ENCODE measurements at regions not wholly inside any gene's neighbourhood (a gene's known extent, or its start where the extent isn't known, plus 50 kb on each side); places are given as distances from the start of the nearest gene placed in this dataset.

- no peak for DNase-seq (ENCODE audit: low spot score in 2 of 2)
Measured at GRCh38 chr2:219777388-219777787, 150.0 kb downstream of the SLC4A3 start.

GRCh38 chr2:219778189-219778588 lies 150.8 kb downstream of the SLC4A3 start:
- no peaks in the 10 kb centered on the region for H3K4me1 Mint-ChIP-seq
- ATAC-seq (no peak), DNase-seq (ENCODE audit: low spot score in 2 of 2) (no peak)
- no peak overlapping the region for H3K27ac Mint-ChIP-seq
- no peaks in the 10 kb centered on the region for H3K9me3 Mint-ChIP-seq
- no peak overlapping the region for H3K4me3 Mint-ChIP-seq
- no peaks in the 10 kb centered on the region for H3K36me3 Mint-ChIP-seq

More at GRCh38 chr2:219777388-219777787, 150.0 kb downstream of the SLC4A3 start:
- H3K4me3 Mint-ChIP-seq: no peak overlapping the region
- H3K27ac Mint-ChIP-seq: no peak overlapping the region
- no peaks in the 10 kb centered on the region for H3K4me1 Mint-ChIP-seq
- no peaks in the 10 kb centered on the region for H3K36me3 Mint-ChIP-seq
- H3K9me3 Mint-ChIP-seq: no peaks in the 10 kb centered on the region
- ATAC-seq: no peak

- DNase-seq (ENCODE audit: low spot score in 2 of 2): no peak
- no peaks in the 10 kb centered on the region for H3K4me1 Mint-ChIP-seq
- ATAC-seq: no peak
- H3K9me3 Mint-ChIP-seq: no peaks in the 10 kb centered on the region
- H3K4me3 Mint-ChIP-seq: no peak overlapping the region
- no peak overlapping the region for H3K27ac Mint-ChIP-seq
- no peaks in the 10 kb centered on the region for H3K36me3 Mint-ChIP-seq
Measured at GRCh38 chr2:219782737-219783348, 155.4 kb downstream of the SLC4A3 start.

GRCh38 chr2:219783359-219783975 lies 156.0 kb downstream of the SLC4A3 start:
- ATAC-seq: no peak
- H3K4me1 Mint-ChIP-seq: no peaks in the 10 kb centered on the region
- no peak overlapping the region for H3K27ac Mint-ChIP-seq
- H3K4me3 Mint-ChIP-seq: no peak overlapping the region
- no peak for DNase-seq (ENCODE audit: low spot score in 2 of 2)
- H3K36me3 Mint-ChIP-seq: no peaks in the 10 kb centered on the region
- no peaks in the 10 kb centered on the region for H3K9me3 Mint-ChIP-seq

GRCh38 chr2:219784178-219784577 lies 156.7 kb downstream of the SLC4A3 start:
- Mint-ChIP-seq H3K4me3 (no peak overlapping the region), H3K27ac (no peak overlapping the region), H3K36me3 (no peaks in the 10 kb centered on the region), H3K4me1 (no peaks in the 10 kb centered on the region), H3K9me3 (no peaks in the 10 kb centered on the region)
- DNase-seq (ENCODE audit: low spot score in 2 of 2) (no peak), ATAC-seq (no peak)

- Mint-ChIP-seq H3K4me1 (no peaks in the 10 kb centered on the region), H3K27ac (no peak overlapping the region), H3K9me3 (no peaks in the 10 kb centered on the region), H3K4me3 (no peak overlapping the region), H3K36me3 (no peaks in the 10 kb centered on the region)
- DNase-seq (ENCODE audit: low spot score in 2 of 2) (no peak), ATAC-seq (no peak)
Measured at GRCh38 chr2:219789476-219789875, 162.0 kb downstream of the SLC4A3 start.

- ATAC-seq: no peak
Measured at GRCh38 chr2:219792446-219792845, 165.0 kb downstream of the SLC4A3 start.

GRCh38 chr2:219798430-219798829 lies 171.0 kb downstream of the SLC4A3 start:
- DNase-seq (ENCODE audit: low spot score in 2 of 2) (no peak), ATAC-seq (no peak)
- H3K27ac Mint-ChIP-seq: no peak overlapping the region
- H3K4me3 Mint-ChIP-seq: no peak overlapping the region
- no peaks in the 10 kb centered on the region for H3K4me1 Mint-ChIP-seq
- no peaks in the 10 kb centered on the region for H3K9me3 Mint-ChIP-seq
- H3K36me3 Mint-ChIP-seq: no peaks in the 10 kb centered on the region

More at GRCh38 chr2:219792446-219792845, 165.0 kb downstream of the SLC4A3 start:
- Mint-ChIP-seq H3K36me3 (no peaks in the 10 kb centered on the region), H3K4me1 (no peaks in the 10 kb centered on the region), H3K4me3 (no peak overlapping the region), H3K9me3 (no peaks in the 10 kb centered on the region), H3K27ac (no peak overlapping the region)
- DNase-seq (ENCODE audit: low spot score in 2 of 2): no peak

GRCh38 chr2:219803294-219803693 lies 175.9 kb downstream of the SLC4A3 start:
- ATAC-seq (no peak), DNase-seq (ENCODE audit: low spot score in 2 of 2) (no peak)
- Mint-ChIP-seq H3K27ac (no peak overlapping the region), H3K4me3 (no peak overlapping the region), H3K36me3 (no peaks in the 10 kb centered on the region), H3K9me3 (peaks cover 3% of the 10 kb centered on the region), H3K4me1 (no peaks in the 10 kb centered on the region)

- Mint-ChIP-seq H3K36me3 (no peaks in the 10 kb centered on the region), H3K4me1 (no peaks in the 10 kb centered on the region), H3K9me3 (peaks cover 16% of the 10 kb centered on the region), H3K27ac (no peak overlapping the region), H3K4me3 (no peak overlapping the region)
- DNase-seq (ENCODE audit: low spot score in 2 of 2) (no peak), ATAC-seq (no peak)
Measured at GRCh38 chr2:219810895-219811294, 183.5 kb downstream of the SLC4A3 start.

- no peaks in the 10 kb centered on the region for H3K36me3 Mint-ChIP-seq
Measured at GRCh38 chr2:219812672-219813071, 185.2 kb downstream of the SLC4A3 start.

GRCh38 chr2:219820767-219821166 lies 193.3 kb downstream of the SLC4A3 start:
- Mint-ChIP-seq H3K36me3 (no peaks in the 10 kb centered on the region), H3K4me1 (no peaks in the 10 kb centered on the region), H3K9me3 (no peaks in the 10 kb centered on the region), H3K4me3 (no peak overlapping the region), H3K27ac (no peak overlapping the region)
- ATAC-seq: no peak
- DNase-seq (ENCODE audit: low spot score in 2 of 2): no peak

More at GRCh38 chr2:219812672-219813071, 185.2 kb downstream of the SLC4A3 start:
- ATAC-seq (no peak), DNase-seq (ENCODE audit: low spot score in 2 of 2) (no peak)
- Mint-ChIP-seq H3K9me3 (peaks cover 13% of the 10 kb centered on the region), H3K27ac (no peak overlapping the region), H3K4me1 (no peaks in the 10 kb centered on the region), H3K4me3 (no peak overlapping the region)

- no peak for DNase-seq (ENCODE audit: low spot score in 2 of 2)
- no peak for ATAC-seq
- H3K36me3 Mint-ChIP-seq: no peaks in the 10 kb centered on the region
- H3K4me3 Mint-ChIP-seq: no peak overlapping the region
- no peaks in the 10 kb centered on the region for H3K4me1 Mint-ChIP-seq
- no peaks in the 10 kb centered on the region for H3K9me3 Mint-ChIP-seq
- H3K27ac Mint-ChIP-seq: no peak overlapping the region
Measured at GRCh38 chr2:219823574-219823973, 196.1 kb downstream of the SLC4A3 start.

- no peak for ATAC-seq
- H3K9me3 Mint-ChIP-seq: no peaks in the 10 kb centered on the region
- no peak for DNase-seq (ENCODE audit: low spot score in 2 of 2)
- H3K4me1 Mint-ChIP-seq: no peaks in the 10 kb centered on the region
- H3K27ac Mint-ChIP-seq: no peak overlapping the region
- no peaks in the 10 kb centered on the region for H3K36me3 Mint-ChIP-seq
- H3K4me3 Mint-ChIP-seq: no peak overlapping the region
Measured at GRCh38 chr2:219824996-219825395, 197.6 kb downstream of the SLC4A3 start.

GRCh38 chr2:219828127-219828526 lies 200.7 kb downstream of the SLC4A3 start:
- no peak overlapping the region for H3K4me3 Mint-ChIP-seq
- no peaks in the 10 kb centered on the region for H3K9me3 Mint-ChIP-seq
- no peak overlapping the region for H3K27ac Mint-ChIP-seq
- no peaks in the 10 kb centered on the region for H3K36me3 Mint-ChIP-seq
- DNase-seq (ENCODE audit: low spot score in 2 of 2): no peak
- no peak for ATAC-seq
- no peaks in the 10 kb centered on the region for H3K4me1 Mint-ChIP-seq

GRCh38 chr2:219829667-219830352 lies 202.4 kb downstream of the SLC4A3 start:
- no peaks in the 10 kb centered on the region for H3K9me3 Mint-ChIP-seq
- H3K36me3 Mint-ChIP-seq: no peaks in the 10 kb centered on the region
- H3K4me1 Mint-ChIP-seq: no peaks in the 10 kb centered on the region
- DNase-seq (ENCODE audit: low spot score in 2 of 2) (no peak), ATAC-seq (no peak)
- H3K4me3 Mint-ChIP-seq: no peak overlapping the region
- H3K27ac Mint-ChIP-seq: no peak overlapping the region

Measured in stimulated activated effector memory CD8-positive, alpha-beta T cell treated with anti-CD3 and anti-CD28 coated beads, Interleukin-12 subunit alpha, Interleukin-12 subunit beta, amount 100 ng/mL, for 72 hours (primary cell).